WTC11 (cell line): ENCODE measurements at regions not wholly inside any gene's neighbourhood (a gene's known extent, or its start where the extent isn't known, plus 50 kb on each side); places are given as distances from the start of the nearest gene placed in this dataset.

Experiments
- ATAC-seq: fragments of 200-7000 bp; cut with Tn5 transposase; 2 replicates; pipeline ENCODE4 v1.10.0; 2021; ENCODE audit warnings: mild to moderate bottlenecking, moderate library complexity
- CTCF ChIA-PET: fragments of 300-600 bp; sonication (Branson Sonifier 250); formaldehyde crosslinking; loops from one replicate; lab custom pipeline; 2021; ENCODE audit warnings: antibody characterized with exemption; lab: Charles Lee
- POLR2A ChIA-PET: fragments of 350-600 bp; sonication (Branson Sonifier 250); formaldehyde crosslinking; loops from one replicate; lab custom pipeline; 2021; ENCODE audit warnings: antibody characterized with exemption; lab: Charles Lee
- DNase-seq: peaks from one replicate; pipeline ENCODE4 v3.0.0; 2021; ENCODE audit warnings: low spot score
- H3K27ac Mint-ChIP-seq: 2 replicates; pipeline ENCODE4 v1.8.0; 2021; ENCODE audit warnings: mixed read lengths
- H3K27me3 Mint-ChIP-seq: 2 replicates; pipeline ENCODE4 v1.8.0; 2021; ENCODE audit warnings: low read depth, mild to moderate bottlenecking, moderate library complexity, mixed read lengths
- H3K36me3 Mint-ChIP-seq: 2 replicates; pipeline ENCODE4 v1.8.0; 2021; ENCODE audit warnings: mixed read lengths
- H3K4me1 Mint-ChIP-seq: 2 replicates; pipeline ENCODE4 v1.8.0; 2022; ENCODE audit warnings: mixed read lengths
- H3K4me3 Mint-ChIP-seq: 2 replicates; pipeline ENCODE4 v1.8.0; 2021; ENCODE audit warnings: mild to moderate bottlenecking, moderate library complexity, mixed read lengths
- H3K9me3 Mint-ChIP-seq: 2 replicates; pipeline ENCODE4 v1.8.0; 2021; ENCODE audit warnings: mixed read lengths
- AFF4 ChIP-seq: sonication (generic); formaldehyde crosslinking; IDR thresholded peaks from 2 replicates; pipeline ENCODE4 v1.8.1; 2023; ENCODE audit warnings: mild to moderate bottlenecking, missing genetic modification reagents, borderline replicate concordance
- ESRRA ChIP-seq: sonication (generic); formaldehyde crosslinking; IDR thresholded peaks from 2 replicates; pipeline ENCODE4 v1.8.1; 2022; ENCODE audit warnings: mild to moderate bottlenecking, missing genetic modification reagents, borderline replicate concordance
- FOXJ3 ChIP-seq: sonication (generic); formaldehyde crosslinking; IDR thresholded peaks from 2 replicates; pipeline ENCODE4 v1.9.0; 2021; ENCODE audit warnings: missing genetic modification reagents, mild to moderate bottlenecking, borderline replicate concordance
- FOXP1 ChIP-seq: sonication (generic); formaldehyde crosslinking; IDR thresholded peaks from 2 replicates; pipeline ENCODE4 v1.8.0; 2022; ENCODE audit warnings: missing genetic modification reagents, mild to moderate bottlenecking, moderate library complexity, borderline replicate concordance
- GRHL2 ChIP-seq: fragments of 250-450 bp; sonication (Bioruptor Pico); IDR thresholded peaks from 2 replicates; pipeline ENCODE4 v1.8.0; 2022; ENCODE audit warnings: mild to moderate bottlenecking, moderate library complexity; ENCODE audit not compliant: insufficient replicate concordance, severe bottlenecking
- IRF2 ChIP-seq: sonication (generic); formaldehyde crosslinking; IDR thresholded peaks from 2 replicates; pipeline ENCODE4 v1.8.0; 2022; ENCODE audit warnings: low read depth, missing genetic modification reagents, borderline replicate concordance
- JAZF1 ChIP-seq: fragments of 250-450 bp; sonication (Bioruptor Pico); IDR thresholded peaks from 2 replicates; pipeline ENCODE4 v1.9.0; 2021; ENCODE audit warnings: moderate library complexity, mild to moderate bottlenecking, inconsistent platforms
- KAT7 ChIP-seq: sonication (generic); formaldehyde crosslinking; IDR thresholded peaks from 2 replicates; pipeline ENCODE4 v1.8.1; 2023; ENCODE audit warnings: missing genetic modification reagents, mild to moderate bottlenecking, borderline replicate concordance
- NR2C2 ChIP-seq: sonication (generic); formaldehyde crosslinking; IDR thresholded peaks from 2 replicates; pipeline ENCODE4 v1.8.0; 2022; ENCODE audit warnings: mild to moderate bottlenecking, missing genetic modification reagents
- OVOL2 ChIP-seq: fragments of 250-450 bp; sonication (Bioruptor Pico); IDR thresholded peaks from 2 replicates; pipeline ENCODE4 v1.9.0; 2021; ENCODE audit warnings: mild to moderate bottlenecking, borderline replicate concordance
- TEAD1 ChIP-seq: sonication (generic); formaldehyde crosslinking; IDR thresholded peaks from 2 replicates; pipeline ENCODE4 v1.8.0; 2022; ENCODE audit warnings: mild to moderate bottlenecking, missing genetic modification reagents
- USF2 ChIP-seq: sonication (generic); formaldehyde crosslinking; IDR thresholded peaks from 2 replicates; pipeline ENCODE4 v1.8.1; 2023; ENCODE audit warnings: mild to moderate bottlenecking, missing genetic modification reagents, moderate library complexity
- ZMAT4 ChIP-seq: fragments of 250-450 bp; sonication (Bioruptor Pico); IDR thresholded peaks from 2 replicates; pipeline ENCODE4 v1.9.0; 2021; ENCODE audit warnings: mild to moderate bottlenecking
- ZNF138 ChIP-seq: sonication (generic); formaldehyde crosslinking; conservative IDR thresholded peaks from 2 replicates; pipeline ENCODE4 v1.8.1; 2022; ENCODE audit warnings: mild to moderate bottlenecking, moderate library complexity, missing genetic modification reagents
- ZNF423 ChIP-seq: fragments of 250-450 bp; sonication (Bioruptor Pico); IDR thresholded peaks from 2 replicates; pipeline ENCODE4 v2.1.2; 2022; ENCODE audit warnings: mild to moderate bottlenecking, moderate library complexity
- ZNF532 ChIP-seq: fragments of 250-450 bp; sonication (Bioruptor Pico); IDR thresholded peaks from 2 replicates; pipeline ENCODE4 v1.9.0; 2021; ENCODE audit warnings: mild to moderate bottlenecking, borderline replicate concordance
- ZNF671 ChIP-seq: fragments of 250-450 bp; sonication (Bioruptor Pico); IDR thresholded peaks from 2 replicates; pipeline ENCODE4 v1.8.0; 2021; ENCODE audit warnings: mild to moderate bottlenecking
- TF ChIP-seq, protein P1 (sequence below): sonication (generic); formaldehyde crosslinking; conservative IDR thresholded peaks from 2 replicates; pipeline ENCODE4 v1.8.1; 2023; ENCODE audit warnings: mild to moderate bottlenecking, low read depth, missing genetic modification reagents, moderate library complexity

DNA sequence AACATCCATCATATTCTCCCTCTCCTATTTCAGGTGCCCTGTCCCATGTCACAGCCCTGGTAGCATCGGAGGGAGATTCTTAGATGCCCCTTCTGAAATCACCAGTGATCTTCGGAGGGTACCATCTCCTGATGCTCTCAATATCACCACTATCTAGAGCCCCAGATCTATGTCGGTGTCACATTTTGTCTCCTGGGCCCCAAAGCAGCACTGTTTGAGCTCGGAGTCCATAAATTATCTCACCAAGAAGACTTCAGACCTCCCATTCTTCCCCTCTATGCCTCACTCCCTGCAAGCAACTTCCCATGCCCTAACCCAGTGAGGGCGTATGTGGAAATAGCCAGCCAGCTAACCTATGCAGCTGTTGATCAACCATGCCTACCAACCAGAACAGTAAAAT lies 51.5 kb upstream of the NLK start:
- TF ChIP-seq ZNF138 (no peak), OVOL2 (CRISPR knock-in tag) (no peak), ZNF671 (CRISPR knock-in tag) (no peak), ESRRA (no peak), AFF4 (CRISPR knock-in tag) (no peak), FOXP1 (CRISPR knock-in tag) (no peak), NR2C2 (CRISPR knock-in tag) (no peak), KAT7 (no peak), ZNF423 (CRISPR knock-in tag) (no peak), ZNF532 (CRISPR knock-in tag) (no peak), ZMAT4 (CRISPR knock-in tag) (no peak), TEAD1 (no peak), JAZF1 (CRISPR knock-in tag) (no peak), IRF2 (CRISPR knock-in tag) (no peak), GRHL2 (CRISPR knock-in tag) (no peak), USF2 (no peak), FOXJ3 (CRISPR knock-in tag) (no peak)
- TF ChIP-seq, protein P1, sequence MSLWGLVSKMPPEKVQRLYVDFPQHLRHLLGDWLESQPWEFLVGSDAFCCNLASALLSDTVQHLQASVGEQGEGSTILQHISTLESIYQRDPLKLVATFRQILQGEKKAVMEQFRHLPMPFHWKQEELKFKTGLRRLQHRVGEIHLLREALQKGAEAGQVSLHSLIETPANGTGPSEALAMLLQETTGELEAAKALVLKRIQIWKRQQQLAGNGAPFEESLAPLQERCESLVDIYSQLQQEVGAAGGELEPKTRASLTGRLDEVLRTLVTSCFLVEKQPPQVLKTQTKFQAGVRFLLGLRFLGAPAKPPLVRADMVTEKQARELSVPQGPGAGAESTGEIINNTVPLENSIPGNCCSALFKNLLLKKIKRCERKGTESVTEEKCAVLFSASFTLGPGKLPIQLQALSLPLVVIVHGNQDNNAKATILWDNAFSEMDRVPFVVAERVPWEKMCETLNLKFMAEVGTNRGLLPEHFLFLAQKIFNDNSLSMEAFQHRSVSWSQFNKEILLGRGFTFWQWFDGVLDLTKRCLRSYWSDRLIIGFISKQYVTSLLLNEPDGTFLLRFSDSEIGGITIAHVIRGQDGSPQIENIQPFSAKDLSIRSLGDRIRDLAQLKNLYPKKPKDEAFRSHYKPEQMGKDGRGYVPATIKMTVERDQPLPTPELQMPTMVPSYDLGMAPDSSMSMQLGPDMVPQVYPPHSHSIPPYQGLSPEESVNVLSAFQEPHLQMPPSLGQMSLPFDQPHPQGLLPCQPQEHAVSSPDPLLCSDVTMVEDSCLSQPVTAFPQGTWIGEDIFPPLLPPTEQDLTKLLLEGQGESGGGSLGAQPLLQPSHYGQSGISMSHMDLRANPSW, result no peak
- no peak overlapping the region for H3K4me3 Mint-ChIP-seq
- H3K36me3 Mint-ChIP-seq, result no peaks in the 10 kb centered on the region
- ChIA-PET CTCF (no interaction called here), POLR2A (interaction anchor here (0.6 kb wide), 1 partner anchor 141 kb away, joined by 7 read pairs; no protein-coding TSS in a partner anchor)
- no peak overlapping the region for H3K27ac Mint-ChIP-seq
- peaks cover 6% of the 10 kb centered on the region for H3K4me1 Mint-ChIP-seq
- DNase-seq, result no peak
- ATAC-seq, result no peak
- H3K9me3 Mint-ChIP-seq, result no peaks in the 10 kb centered on the region
- peaks cover 19% of the 10 kb centered on the region for H3K27me3 Mint-ChIP-seq
